Right atrium auricular region (tissue), 2 donors: ENCODE measurements at regions not wholly inside any gene's neighbourhood (a gene's known extent, or its start where the extent isn't known, plus 50 kb on each side); places are given as distances from the start of the nearest gene placed in this dataset.

Experiments
- DNase-seq: peaks from one replicate; pipeline ENCODE4 v3.0.0-alpha.2; 2019; ENCODE audit warnings: low spot score
- H3K27ac ChIP-seq, 2 donors: fragments of 200-600 bp; sonication (generic); 1 replicate in 1 of 2; 2 replicates in 1 of 2; pipeline ENCODE4 v1.5.1; 2016 to 2019
- H3K27me3 ChIP-seq, 2 donors: fragments of 200-600 bp; sonication (generic); one replicate each; pipeline versions ENCODE4 v1.5.1 to v1.6.0; 2017 to 2019
- H3K36me3 ChIP-seq: fragments of 200-600 bp; sonication (generic); one replicate; pipeline ENCODE4 v1.5.1; 2016
- H3K4me1 ChIP-seq, 2 donors: fragments of 200-600 bp; sonication (generic); one replicate each; pipeline versions ENCODE4 v1.5.1 to v1.6.0; 2017 to 2019
- H3K4me3 ChIP-seq, 2 donors: fragments of 200-600 bp; sonication (generic); 1 replicate in 1 of 2; 2 replicates in 1 of 2; pipeline ENCODE4 v1.5.1; 2017 to 2019; ENCODE audit warnings: mild to moderate bottlenecking in 1 of 2, moderate library complexity in 1 of 2
- H3K9me3 ChIP-seq, 2 donors: fragments of 200-600 bp; sonication (generic); one replicate each; pipeline ENCODE4 v1.5.1; 2019
- CTCF ChIP-seq, 2 donors: fragments of 200-600 bp; sonication (generic); IDR thresholded peaks; one replicate each; pipeline ENCODE4 v1.5.1; 2019; ENCODE audit warnings: antibody characterized with exemption in 2 of 2

GRCh38 chr16:85979605-85980004 is 80.6 kb downstream of the IRF8 start:
- no peak overlapping the region for H3K4me3 ChIP-seq
- DNase-seq = no peak
- H3K27ac ChIP-seq = no peak overlapping the region
- no peak for TF ChIP-seq CTCF (IDR thresholded peaks at IDR 0.05)
- H3K4me1 ChIP-seq = no peaks in the 10 kb centered on the region
- no peaks in the 10 kb centered on the region for H3K9me3 ChIP-seq
- no peaks in the 10 kb centered on the region for H3K27me3 ChIP-seq
- H3K36me3 ChIP-seq = no peaks in the 10 kb centered on the region

- no peak for TF ChIP-seq CTCF (IDR thresholded peaks at IDR 0.05)
- no peak overlapping the region for H3K4me3 ChIP-seq
- no peaks in the 10 kb centered on the region for H3K27me3 ChIP-seq
- H3K9me3 ChIP-seq = no peaks in the 10 kb centered on the region
- DNase-seq = no peak
- H3K36me3 ChIP-seq = no peaks in the 10 kb centered on the region
- H3K27ac ChIP-seq = no peak overlapping the region
- H3K4me1 ChIP-seq = no peaks in the 10 kb centered on the region
These were observed 81.7 kb downstream of the IRF8 start for GRCh38 chr16:85980686-85981085.

- no peak for DNase-seq
- Histone ChIP-seq H3K36me3 (no peaks in the 10 kb centered on the region), H3K4me3 (no peak overlapping the region), H3K27me3 (no peaks in the 10 kb centered on the region), H3K9me3 (no peaks in the 10 kb centered on the region), H3K4me1 (no peaks in the 10 kb centered on the region), H3K27ac (no peak overlapping the region)
- TF ChIP-seq CTCF (IDR thresholded peaks at IDR 0.05) = no peak
These were observed 83.0 kb downstream of the IRF8 start for GRCh38 chr16:85981826-85982562.

GRCh38 chr16:85982563-85982939 is 83.6 kb downstream of the IRF8 start:
- H3K36me3 ChIP-seq = no peaks in the 10 kb centered on the region
- H3K27ac ChIP-seq = no peak overlapping the region
- no peak for TF ChIP-seq CTCF (IDR thresholded peaks at IDR 0.05)
- DNase-seq = peak; percentile 62
- no peaks in the 10 kb centered on the region for H3K4me1 ChIP-seq
- H3K27me3 ChIP-seq = no peaks in the 10 kb centered on the region
- no peaks in the 10 kb centered on the region for H3K9me3 ChIP-seq
- no peak overlapping the region for H3K4me3 ChIP-seq

- H3K27ac ChIP-seq = no peak overlapping the region
- no peak for DNase-seq
- H3K36me3 ChIP-seq = no peaks in the 10 kb centered on the region
- no peak overlapping the region for H3K4me3 ChIP-seq
- H3K27me3 ChIP-seq = no peaks in the 10 kb centered on the region
- no peak for TF ChIP-seq CTCF (IDR thresholded peaks at IDR 0.05)
- H3K9me3 ChIP-seq = no peaks in the 10 kb centered on the region
- H3K4me1 ChIP-seq = no peaks in the 10 kb centered on the region
These were observed 84.1 kb downstream of the IRF8 start for GRCh38 chr16:85983064-85983463.
